ENCODE measurements at regions not wholly inside any gene's neighbourhood (a gene's known extent, or its start where the extent isn't known, plus 50 kb on each side); places are given as distances from the start of the nearest gene placed in this dataset.
"Not testable (repeated sequence)": the region's sequence is repeated elsewhere in the genome, so short reads cannot be mapped to it uniquely, and the experiment has no call there.

DNA sequence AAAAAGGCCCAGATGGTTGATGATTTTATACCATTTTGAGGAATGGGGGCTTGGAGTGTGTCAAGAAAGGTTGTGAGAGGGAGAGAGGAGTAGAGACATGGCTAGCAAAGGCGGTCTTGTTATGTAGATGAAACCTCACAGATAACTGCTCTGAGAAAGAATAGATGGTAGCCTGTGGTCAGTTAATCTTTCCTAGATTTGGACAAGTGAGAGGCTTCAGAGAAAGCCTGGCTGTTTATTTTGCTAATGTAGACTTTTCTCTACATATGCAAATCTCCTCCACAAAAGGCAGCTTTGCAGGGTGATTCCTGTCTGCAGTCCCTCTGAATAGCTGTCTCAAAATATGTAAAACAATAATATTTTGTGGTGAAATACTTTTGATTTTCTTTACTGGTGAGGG is 177.3 kb downstream of the OTOL1 start:
- Histone ChIP-seq H3K27ac (no peak overlapping the region), H3K9me3 (no peaks in the 10 kb centered on the region), H3K4me1 (no peaks in the 10 kb centered on the region), H3K27me3 (ENCODE audit: low read depth) (no peaks in the 10 kb centered on the region), H3K4me3 (no peak overlapping the region), H3K36me3 (no peaks in the 10 kb centered on the region)
- ATAC-seq (no peak), DNase-seq (no peak)
- intact Hi-C loops (cut with DNase I) = no loop called here
- TF ChIP-seq, protein P1, sequence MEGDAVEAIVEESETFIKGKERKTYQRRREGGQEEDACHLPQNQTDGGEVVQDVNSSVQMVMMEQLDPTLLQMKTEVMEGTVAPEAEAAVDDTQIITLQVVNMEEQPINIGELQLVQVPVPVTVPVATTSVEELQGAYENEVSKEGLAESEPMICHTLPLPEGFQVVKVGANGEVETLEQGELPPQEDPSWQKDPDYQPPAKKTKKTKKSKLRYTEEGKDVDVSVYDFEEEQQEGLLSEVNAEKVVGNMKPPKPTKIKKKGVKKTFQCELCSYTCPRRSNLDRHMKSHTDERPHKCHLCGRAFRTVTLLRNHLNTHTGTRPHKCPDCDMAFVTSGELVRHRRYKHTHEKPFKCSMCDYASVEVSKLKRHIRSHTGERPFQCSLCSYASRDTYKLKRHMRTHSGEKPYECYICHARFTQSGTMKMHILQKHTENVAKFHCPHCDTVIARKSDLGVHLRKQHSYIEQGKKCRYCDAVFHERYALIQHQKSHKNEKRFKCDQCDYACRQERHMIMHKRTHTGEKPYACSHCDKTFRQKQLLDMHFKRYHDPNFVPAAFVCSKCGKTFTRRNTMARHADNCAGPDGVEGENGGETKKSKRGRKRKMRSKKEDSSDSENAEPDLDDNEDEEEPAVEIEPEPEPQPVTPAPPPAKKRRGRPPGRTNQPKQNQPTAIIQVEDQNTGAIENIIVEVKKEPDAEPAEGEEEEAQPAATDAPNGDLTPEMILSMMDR (IDR thresholded peaks at IDR 0.05) = no peak

DNA sequence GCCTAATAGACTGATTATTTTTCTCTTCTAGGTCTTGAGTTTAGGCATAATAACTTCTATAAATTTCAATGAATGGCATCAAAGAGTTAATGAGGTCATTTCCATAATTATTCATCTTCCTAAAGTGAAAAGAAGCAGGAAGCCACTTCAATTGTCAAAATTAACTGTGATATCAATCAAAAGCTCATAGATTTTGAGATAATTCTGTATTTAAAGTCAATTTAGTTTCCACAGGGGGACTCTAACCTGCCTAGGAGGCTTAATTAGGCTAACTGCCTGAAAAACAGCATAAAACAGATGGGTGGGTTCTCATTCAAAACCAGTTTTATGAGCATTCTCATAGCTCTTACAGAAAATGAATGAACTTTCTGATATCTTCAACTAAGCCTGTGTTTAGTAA is 177.8 kb downstream of the OTOL1 start:
- intact Hi-C loops (cut with DNase I) = no loop called here
- ATAC-seq = no peak
- no peaks in the 10 kb centered on the region for H3K4me1 ChIP-seq
- TF ChIP-seq, protein P1 (IDR thresholded peaks at IDR 0.05) = no peak
- no peaks in the 10 kb centered on the region for H3K9me3 ChIP-seq
- H3K27me3 ChIP-seq (ENCODE audit: low read depth) = no peaks in the 10 kb centered on the region
- DNase-seq = no peak
- H3K36me3 ChIP-seq = no peaks in the 10 kb centered on the region
- no peak overlapping the region for H3K4me3 ChIP-seq
- no peak overlapping the region for H3K27ac ChIP-seq

GRCh38 chr3:161681831-161682230 is 185.2 kb downstream of the OTOL1 start:
- DNase-seq; H3K27ac ChIP-seq; H3K9me3 ChIP-seq; H3K36me3 ChIP-seq; H3K4me3 ChIP-seq; ATAC-seq; H3K27me3 ChIP-seq (ENCODE audit: low read depth); H3K4me1 ChIP-seq; intact Hi-C loops (cut with DNase I): not testable (repeated sequence)

DNA sequence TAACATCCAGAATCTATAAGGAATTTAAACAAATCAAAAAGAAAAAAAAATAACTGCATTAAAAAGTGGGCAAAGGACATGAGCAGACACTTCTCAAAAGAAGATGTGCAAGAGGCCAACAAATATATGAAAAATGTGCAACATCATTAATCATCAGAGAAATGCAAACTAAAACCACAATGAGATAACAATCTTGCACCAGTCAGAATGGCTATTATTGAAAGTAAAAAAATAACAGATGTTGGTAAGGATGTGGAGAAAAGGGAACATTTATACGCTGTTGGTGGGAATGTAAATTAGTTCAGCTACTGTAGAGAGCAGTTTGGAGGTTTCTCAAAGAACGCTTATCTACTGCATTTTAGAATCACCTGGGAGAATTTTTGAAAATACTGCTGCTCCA is 186.1 kb downstream of the OTOL1 start:
- Histone ChIP-seq H3K4me3 (no peak overlapping the region), H3K27ac (no peak overlapping the region), H3K36me3 (no peaks in the 10 kb centered on the region), H3K4me1 (no peaks in the 10 kb centered on the region), H3K9me3 (no peaks in the 10 kb centered on the region), H3K27me3 (ENCODE audit: low read depth) (no peaks in the 10 kb centered on the region)
- no peak for ATAC-seq
- TF ChIP-seq, protein P1 (IDR thresholded peaks at IDR 0.05) = no peak
- intact Hi-C loops (cut with DNase I) = no loop called here
- no peak for DNase-seq

DNA sequence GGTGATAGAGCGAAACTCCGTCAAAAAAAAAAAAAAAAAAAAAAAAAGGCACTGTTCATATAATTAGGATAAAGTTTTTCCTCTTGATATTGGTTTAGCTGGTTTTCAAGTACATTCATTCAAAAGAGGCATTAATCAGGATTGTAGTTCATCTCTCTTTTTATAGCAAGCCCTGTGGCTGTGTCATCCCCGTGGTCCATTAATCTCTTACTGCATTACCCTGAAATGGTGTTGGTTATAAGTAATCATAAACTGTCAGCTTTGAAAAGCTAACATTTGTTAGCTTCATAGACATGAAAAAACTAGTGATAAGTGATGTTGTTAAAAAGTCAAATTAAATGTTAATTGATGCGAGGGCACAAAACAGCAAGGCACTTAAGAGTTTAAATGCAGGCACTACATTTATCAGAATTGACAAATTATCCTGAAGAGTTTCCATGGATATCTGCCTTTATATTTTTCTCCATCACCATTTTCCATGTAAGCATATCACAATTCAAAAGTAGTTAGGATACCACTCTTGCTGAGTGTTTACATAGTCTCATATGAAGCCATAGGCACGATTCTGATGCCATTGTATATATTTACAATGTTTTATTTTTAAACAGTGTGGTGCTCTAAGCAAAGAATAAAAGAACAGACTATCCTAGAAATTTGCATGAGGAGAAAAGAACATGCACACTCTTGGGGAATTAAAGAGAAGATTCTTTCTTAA is 193.1 kb downstream of the OTOL1 start:
- Histone ChIP-seq H3K27ac (no peak overlapping the region), H3K4me1 (no peaks in the 10 kb centered on the region), H3K9me3 (no peaks in the 10 kb centered on the region), H3K4me3 (no peak overlapping the region), H3K36me3 (no peaks in the 10 kb centered on the region), H3K27me3 (ENCODE audit: low read depth) (no peaks in the 10 kb centered on the region)
- TF ChIP-seq, protein P1 (IDR thresholded peaks at IDR 0.05) = no peak
- DNase-seq = no peak
- no peak for ATAC-seq
- intact Hi-C loops (cut with DNase I) = no loop called here

- no peaks in the 10 kb centered on the region for H3K36me3 ChIP-seq
- H3K27me3 ChIP-seq (ENCODE audit: low read depth) = no peaks in the 10 kb centered on the region
- H3K4me3 ChIP-seq = no peak overlapping the region
- intact Hi-C loops (cut with DNase I) = no loop called here
- DNase-seq (no peak), ATAC-seq (no peak)
- TF ChIP-seq, protein P1 (IDR thresholded peaks at IDR 0.05) = no peak
- no peak overlapping the region for H3K27ac ChIP-seq
- no peaks in the 10 kb centered on the region for H3K9me3 ChIP-seq
- no peaks in the 10 kb centered on the region for H3K4me1 ChIP-seq
These were observed 193.7 kb downstream of the OTOL1 start for GRCh38 chr3:161690299-161690620.
